A673 (cell line): ENCODE measurements at regions not wholly inside any gene's neighbourhood (a gene's known extent, or its start where the extent isn't known, plus 50 kb on each side); places are given as distances from the start of the nearest gene placed in this dataset.

ENCODE experiments used
- BruUV-seq: library from RNA; stranded (reverse); fragments of 400-500 nt; replicated peaks from 2 replicates; lab custom pipeline; 2021; lab: Mats Ljungman, UMichigan
- CTCF ChIA-PET: fragments of 300-600 bp; sonication (Branson Sonifier 250); formaldehyde crosslinking; loops from one replicate; lab custom pipeline; 2022; ENCODE audit warnings: antibody characterized with exemption; lab: Charles Lee
- POLR2A ChIA-PET: fragments of 300-600 bp; sonication (Branson Sonifier 250); formaldehyde crosslinking; loops from one replicate; lab custom pipeline; 2022; ENCODE audit warnings: antibody characterized with exemption; ENCODE audit not compliant: low non-redundant PET; lab: Charles Lee
- DNase-seq: peaks from one replicate; pipeline ENCODE4 v3.0.0-alpha.2; 2015; ENCODE audit warnings: low spot score
- H3K27ac ChIP-seq: fragments of 200-600 bp; sonication (generic); 2 replicates; pipeline ENCODE4 v1.5.1; 2016; ENCODE audit warnings: mixed run types, low read depth, mild to moderate bottlenecking, mixed read lengths, antibody characterized with exemption, low read length; ENCODE audit not compliant: poor library complexity, severe bottlenecking
- H3K27me3 ChIP-seq: fragments of 200-600 bp; sonication (generic); replicated peaks from 2 replicates; pipeline ENCODE4 v1.6.1; 2017; ENCODE audit warnings: mixed run types, low read depth, mild to moderate bottlenecking, mixed read lengths, antibody characterized with exemption, low read length; ENCODE audit not compliant: insufficient read depth, poor library complexity
- H3K36me3 ChIP-seq: fragments of 200-600 bp; sonication (generic); 2 replicates; pipeline ENCODE4 v1.6.1; 2016; ENCODE audit warnings: mixed run types, mild to moderate bottlenecking, mixed read lengths, antibody characterized with exemption, low read length; ENCODE audit not compliant: insufficient read depth, poor library complexity, severe bottlenecking
- H3K4me1 ChIP-seq: fragments of 200-600 bp; sonication (generic); 2 replicates; pipeline ENCODE4 v1.6.1; 2017; ENCODE audit warnings: mixed run types, mild to moderate bottlenecking, mixed read lengths, antibody characterized with exemption, low read length; ENCODE audit not compliant: insufficient read depth, poor library complexity, severe bottlenecking
- H3K4me3 ChIP-seq: fragments of 200-600 bp; sonication (generic); 2 replicates; pipeline ENCODE4 v1.5.1; 2016; ENCODE audit warnings: low read depth, mixed run types, mild to moderate bottlenecking, mixed read lengths, low read length; ENCODE audit not compliant: poor library complexity, severe bottlenecking
- H3K9me3 ChIP-seq: fragments of 200-600 bp; sonication (generic); 2 replicates; pipeline ENCODE4 v1.6.1; 2016; ENCODE audit warnings: mixed run types, low read depth, mild to moderate bottlenecking, mixed read lengths, antibody characterized with exemption, low read length; ENCODE audit not compliant: poor library complexity, severe bottlenecking
- CTCF ChIP-seq: fragments of 300-800, 200-600 bp; sonication (generic); conservative IDR thresholded peaks from 2 replicates; pipeline ENCODE4 v1.5.1; 2017; ENCODE audit warnings: low read depth, mild to moderate bottlenecking, antibody characterized with exemption, low read length, moderate library complexity, mixed read lengths
- EZH2 ChIP-seq: fragments of 200-600 bp; sonication (generic); IDR thresholded peaks from 2 replicates; pipeline ENCODE4 v1.6.1; 2017; ENCODE audit warnings: borderline replicate concordance, low read depth, mild to moderate bottlenecking, mixed read lengths, antibody characterized with exemption, low read length; ENCODE audit not compliant: poor library complexity, severe bottlenecking
- intact Hi-C: fragments of 100-400 bp; cut with micrococcal nuclease; formaldehyde crosslinking; loops from one replicate; pipeline ENCODE4 v1.10.0; 2022; ENCODE audit not compliant: unreplicated experiment

- BruUV-seq, result no TSS peak
Measured at GRCh38 chr1:37265156-37265555, 209.2 kb upstream of the ZC3H12A start.

GRCh38 chr1:37265786-37266667, 208.4 kb upstream of the ZC3H12A start:
- ChIA-PET CTCF (no interaction called here), POLR2A (no interaction called here)
- H3K9me3 ChIP-seq, result no peaks in the 10 kb centered on the region
- H3K27me3 ChIP-seq, result peaks cover 9% of the 10 kb centered on the region
- DNase-seq, result no peak
- no peak overlapping the region for H3K27ac ChIP-seq
- intact Hi-C loops, result no loop called here
- no peak overlapping the region for H3K4me3 ChIP-seq
- H3K4me1 ChIP-seq, result no peaks in the 10 kb centered on the region
- no TSS peak for BruUV-seq
- TF ChIP-seq CTCF, result no peak
- no peak for TF ChIP-seq EZH2
- H3K36me3 ChIP-seq, result no peaks in the 10 kb centered on the region

More at GRCh38 chr1:37265156-37265555, 209.2 kb upstream of the ZC3H12A start:
- Histone ChIP-seq H3K27ac (no peak overlapping the region), H3K9me3 (no peaks in the 10 kb centered on the region), H3K27me3 (peaks cover 11% of the 10 kb centered on the region), H3K4me1 (no peaks in the 10 kb centered on the region), H3K4me3 (no peak overlapping the region), H3K36me3 (no peaks in the 10 kb centered on the region)
- ChIA-PET CTCF (no interaction called here), POLR2A (no interaction called here)
- intact Hi-C loops, result no loop called here
- no peak for TF ChIP-seq CTCF
- no peak for TF ChIP-seq EZH2
- DNase-seq, result no peak

GRCh38 chr1:37267111-37267835, 207.1 kb upstream of the ZC3H12A start:
- no peak overlapping the region for H3K4me3 ChIP-seq
- no peaks in the 10 kb centered on the region for H3K36me3 ChIP-seq
- intact Hi-C loops, result no loop called here
- H3K4me1 ChIP-seq, result no peaks in the 10 kb centered on the region
- ChIA-PET POLR2A (no interaction called here), CTCF (no interaction called here)
- H3K9me3 ChIP-seq, result no peaks in the 10 kb centered on the region
- no TSS peak for BruUV-seq
- no peak overlapping the region for H3K27ac ChIP-seq
- TF ChIP-seq EZH2 (no peak), CTCF (no peak)
- H3K27me3 ChIP-seq, result no peaks in the 10 kb centered on the region
- DNase-seq, result peak; percentile 31
